ENCODE measurements at regions not wholly inside any gene's neighbourhood (a gene's known extent, or its start where the extent isn't known, plus 50 kb on each side); places are given as distances from the start of the nearest gene placed in this dataset.

- TF ChIP-seq, protein P1, sequence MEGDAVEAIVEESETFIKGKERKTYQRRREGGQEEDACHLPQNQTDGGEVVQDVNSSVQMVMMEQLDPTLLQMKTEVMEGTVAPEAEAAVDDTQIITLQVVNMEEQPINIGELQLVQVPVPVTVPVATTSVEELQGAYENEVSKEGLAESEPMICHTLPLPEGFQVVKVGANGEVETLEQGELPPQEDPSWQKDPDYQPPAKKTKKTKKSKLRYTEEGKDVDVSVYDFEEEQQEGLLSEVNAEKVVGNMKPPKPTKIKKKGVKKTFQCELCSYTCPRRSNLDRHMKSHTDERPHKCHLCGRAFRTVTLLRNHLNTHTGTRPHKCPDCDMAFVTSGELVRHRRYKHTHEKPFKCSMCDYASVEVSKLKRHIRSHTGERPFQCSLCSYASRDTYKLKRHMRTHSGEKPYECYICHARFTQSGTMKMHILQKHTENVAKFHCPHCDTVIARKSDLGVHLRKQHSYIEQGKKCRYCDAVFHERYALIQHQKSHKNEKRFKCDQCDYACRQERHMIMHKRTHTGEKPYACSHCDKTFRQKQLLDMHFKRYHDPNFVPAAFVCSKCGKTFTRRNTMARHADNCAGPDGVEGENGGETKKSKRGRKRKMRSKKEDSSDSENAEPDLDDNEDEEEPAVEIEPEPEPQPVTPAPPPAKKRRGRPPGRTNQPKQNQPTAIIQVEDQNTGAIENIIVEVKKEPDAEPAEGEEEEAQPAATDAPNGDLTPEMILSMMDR (IDR thresholded peaks at IDR 0.05), result no peak
- TF ChIP-seq POLR2A (IDR thresholded peaks at IDR 0.05), result no peak
Observed at GRCh38 chr15:89018207-89018606, 70.0 kb upstream of the ABHD2 start.

All from right lobe of liver (tissue), 4 donors.